22Rv1 (cell line): ENCODE measurements at regions not wholly inside any gene's neighbourhood (a gene's known extent, or its start where the extent isn't known, plus 50 kb on each side); places are given as distances from the start of the nearest gene placed in this dataset.

Experiments used
- ZFX ChIP-seq: fragments of 450-650 bp; IDR thresholded peaks from 2 replicates; pipeline ENCODE4 v1.6.1; 2017; ENCODE audit warnings: antibody characterized with exemption, borderline replicate concordance
- TF ChIP-seq, protein P1 (sequence below): fragments of 450-650 bp; IDR thresholded peaks from 2 replicates; pipeline ENCODE4 v1.5.1; 2017; ENCODE audit warnings: mild to moderate bottlenecking

GRCh38 chr11:109547356-109548027 is 125.5 kb downstream of the C11orf87 start:
- TF ChIP-seq, protein P1, sequence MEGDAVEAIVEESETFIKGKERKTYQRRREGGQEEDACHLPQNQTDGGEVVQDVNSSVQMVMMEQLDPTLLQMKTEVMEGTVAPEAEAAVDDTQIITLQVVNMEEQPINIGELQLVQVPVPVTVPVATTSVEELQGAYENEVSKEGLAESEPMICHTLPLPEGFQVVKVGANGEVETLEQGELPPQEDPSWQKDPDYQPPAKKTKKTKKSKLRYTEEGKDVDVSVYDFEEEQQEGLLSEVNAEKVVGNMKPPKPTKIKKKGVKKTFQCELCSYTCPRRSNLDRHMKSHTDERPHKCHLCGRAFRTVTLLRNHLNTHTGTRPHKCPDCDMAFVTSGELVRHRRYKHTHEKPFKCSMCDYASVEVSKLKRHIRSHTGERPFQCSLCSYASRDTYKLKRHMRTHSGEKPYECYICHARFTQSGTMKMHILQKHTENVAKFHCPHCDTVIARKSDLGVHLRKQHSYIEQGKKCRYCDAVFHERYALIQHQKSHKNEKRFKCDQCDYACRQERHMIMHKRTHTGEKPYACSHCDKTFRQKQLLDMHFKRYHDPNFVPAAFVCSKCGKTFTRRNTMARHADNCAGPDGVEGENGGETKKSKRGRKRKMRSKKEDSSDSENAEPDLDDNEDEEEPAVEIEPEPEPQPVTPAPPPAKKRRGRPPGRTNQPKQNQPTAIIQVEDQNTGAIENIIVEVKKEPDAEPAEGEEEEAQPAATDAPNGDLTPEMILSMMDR: no peak
- TF ChIP-seq ZFX: no peak
